Astrocyte (in vitro differentiated cells and primary cell): ENCODE measurements at regions not wholly inside any gene's neighbourhood (a gene's known extent, or its start where the extent isn't known, plus 50 kb on each side); places are given as distances from the start of the nearest gene placed in this dataset.

Experiments used
- DNase-seq: peaks from one replicate; pipeline ENCODE4 v3.0.0-alpha.2; 2010; ENCODE audit warnings: low read depth
- FAIRE-seq: peaks from 2 replicates; lab custom pipeline; 2011; peaks lifted over from hg19 to GRCh38; lab: Jason Lieb, UNC
- H2AFZ ChIP-seq: 2 replicates; pipeline ENCODE4 v1.6.0; 2012; ENCODE audit warnings: low read depth, low read length, inconsistent platforms
- H3K27ac ChIP-seq: 2 replicates; pipeline ENCODE4 v1.5.1; 2011; ENCODE audit warnings: low read depth, low read length, inconsistent platforms
- H3K27me3 ChIP-seq: 2 replicates; pipeline ENCODE4 v1.6.0; 2011; ENCODE audit warnings: low read length, inconsistent platforms; ENCODE audit not compliant: insufficient read depth
- H3K36me3 ChIP-seq: 2 replicates; pipeline ENCODE4 v1.5.1; 2011; ENCODE audit warnings: low read length, inconsistent platforms; ENCODE audit not compliant: insufficient read depth
- H3K4me1 ChIP-seq: 2 replicates; pipeline ENCODE4 v1.5.1; 2011; ENCODE audit warnings: low read length, inconsistent platforms; ENCODE audit not compliant: insufficient read depth
- H3K4me2 ChIP-seq: 2 replicates; pipeline ENCODE4 v1.6.0; 2012; ENCODE audit warnings: low read length, inconsistent platforms
- H3K4me3 ChIP-seq: 2 replicates; pipeline ENCODE4 v1.5.1; 2011; ENCODE audit warnings: low read depth, mild to moderate bottlenecking, low read length, inconsistent platforms; ENCODE audit not compliant: insufficient read depth
- H3K79me2 ChIP-seq: 2 replicates; pipeline ENCODE4 v1.6.0; 2012; ENCODE audit warnings: mild to moderate bottlenecking, low read length, inconsistent platforms; ENCODE audit not compliant: insufficient read depth
- H3K9ac ChIP-seq: 2 replicates; pipeline ENCODE4 v1.6.0; 2012; ENCODE audit warnings: mild to moderate bottlenecking, low read length, inconsistent platforms
- H3K9me3 ChIP-seq: 2 replicates; pipeline ENCODE4 v1.5.1; 2012; ENCODE audit warnings: low read depth, mild to moderate bottlenecking, low read length, inconsistent platforms; ENCODE audit not compliant: insufficient read depth
- H4K20me1 ChIP-seq: 2 replicates; pipeline ENCODE4 v1.6.0; 2012; ENCODE audit warnings: low read length, inconsistent platforms; ENCODE audit not compliant: insufficient read depth
- H3K27ac Mint-ChIP-seq: one replicate; pipeline ENCODE4 v1.8.0; 2021; ENCODE audit warnings: mild to moderate bottlenecking, mixed read lengths; ENCODE audit not compliant: unreplicated experiment
- H3K27me3 Mint-ChIP-seq: one replicate; pipeline ENCODE4 v1.8.0; 2021; ENCODE audit warnings: low read depth, mixed read lengths; ENCODE audit not compliant: unreplicated experiment
- H3K36me3 Mint-ChIP-seq: one replicate; pipeline ENCODE4 v1.8.0; 2021; ENCODE audit warnings: low read depth, mixed read lengths; ENCODE audit not compliant: unreplicated experiment
- H3K4me1 Mint-ChIP-seq: one replicate; pipeline ENCODE4 v1.8.0; 2021; ENCODE audit warnings: low read depth, mixed read lengths; ENCODE audit not compliant: unreplicated experiment
- H3K4me3 Mint-ChIP-seq: one replicate; pipeline ENCODE4 v1.8.0; 2021; ENCODE audit warnings: mild to moderate bottlenecking, moderate library complexity, mixed read lengths; ENCODE audit not compliant: unreplicated experiment
- H3K9me3 Mint-ChIP-seq: one replicate; pipeline ENCODE4 v1.8.0; 2021; ENCODE audit warnings: mild to moderate bottlenecking, mixed read lengths; ENCODE audit not compliant: unreplicated experiment
- CTCF ChIP-seq: IDR thresholded peaks from 2 replicates; pipeline ENCODE4 v1.5.1; 2011; ENCODE audit warnings: low read depth, mild to moderate bottlenecking, inconsistent platforms, low read length, moderate library complexity; ENCODE audit not compliant: insufficient read depth
- EZH2 ChIP-seq: IDR thresholded peaks from 2 replicates; pipeline ENCODE4 v1.6.1; 2012; ENCODE audit warnings: mild to moderate bottlenecking, low read length, inconsistent platforms; ENCODE audit not compliant: insufficient read depth

- H3K79me2 ChIP-seq = no peaks in the 10 kb centered on the region
- TF ChIP-seq CTCF (no peak), EZH2 (no peak)
- no peak overlapping the region for H3K9ac ChIP-seq
- Mint-ChIP-seq H3K27me3 (no peaks in the 10 kb centered on the region), H3K9me3 (peaks cover 4% of the 10 kb centered on the region), H3K27ac (no peak overlapping the region), H3K4me1 (no peaks in the 10 kb centered on the region), H3K36me3 (no peaks in the 10 kb centered on the region), H3K4me3 (no peak overlapping the region)
- no peak overlapping the region for H3K27ac ChIP-seq
- no peak overlapping the region for H3K4me3 ChIP-seq
- FAIRE-seq (no peak), DNase-seq (no peak)
- H3K4me2 ChIP-seq = no peak overlapping the region
- no peak overlapping the region for H2AFZ ChIP-seq
- H3K27me3 ChIP-seq = no peaks in the 10 kb centered on the region
- peaks cover 3% of the 10 kb centered on the region for H3K9me3 ChIP-seq
- H3K36me3 ChIP-seq = no peaks in the 10 kb centered on the region
- no peaks in the 10 kb centered on the region for H3K4me1 ChIP-seq
- no peaks in the 10 kb centered on the region for H4K20me1 ChIP-seq
Measured at GRCh38 chr9:103261951-103262350, 266.8 kb downstream of the CYLC2 start.

- TF ChIP-seq EZH2 (no peak), CTCF (no peak)
- Mint-ChIP-seq H3K27ac (no peak overlapping the region), H3K4me3 (no peak overlapping the region), H3K36me3 (no peaks in the 10 kb centered on the region), H3K27me3 (no peaks in the 10 kb centered on the region), H3K4me1 (no peaks in the 10 kb centered on the region), H3K9me3 (peaks cover 2% of the 10 kb centered on the region)
- no peaks in the 10 kb centered on the region for H4K20me1 ChIP-seq
- H3K4me3 ChIP-seq = no peak overlapping the region
- H3K27me3 ChIP-seq = no peaks in the 10 kb centered on the region
- H3K36me3 ChIP-seq = no peaks in the 10 kb centered on the region
- FAIRE-seq (no peak), DNase-seq (no peak)
- no peak overlapping the region for H3K27ac ChIP-seq
- H3K9ac ChIP-seq = no peak overlapping the region
- no peaks in the 10 kb centered on the region for H3K79me2 ChIP-seq
- H3K4me1 ChIP-seq = no peaks in the 10 kb centered on the region
- no peak overlapping the region for H2AFZ ChIP-seq
- H3K9me3 ChIP-seq = peaks cover 3% of the 10 kb centered on the region
- H3K4me2 ChIP-seq = no peak overlapping the region
Measured at GRCh38 chr9:103266064-103266463, 270.9 kb downstream of the CYLC2 start.

GRCh38 chr9:103277240-103277639 is 282.1 kb downstream of the CYLC2 start:
- Histone ChIP-seq H3K9me3 (no peaks in the 10 kb centered on the region), H3K36me3 (no peaks in the 10 kb centered on the region), H4K20me1 (no peaks in the 10 kb centered on the region), H3K4me2 (no peak overlapping the region), H3K27me3 (no peaks in the 10 kb centered on the region), H3K79me2 (no peaks in the 10 kb centered on the region), H3K4me1 (no peaks in the 10 kb centered on the region), H3K27ac (no peak overlapping the region), H2AFZ (no peak overlapping the region), H3K4me3 (no peak overlapping the region), H3K9ac (no peak overlapping the region)
- no peak overlapping the region for H3K27ac Mint-ChIP-seq
- no peak for TF ChIP-seq CTCF
- TF ChIP-seq EZH2 = no peak
- FAIRE-seq (no peak), DNase-seq (no peak)
- no peaks in the 10 kb centered on the region for H3K36me3 Mint-ChIP-seq
- H3K9me3 Mint-ChIP-seq = peaks cover 2% of the 10 kb centered on the region
- H3K27me3 Mint-ChIP-seq = no peaks in the 10 kb centered on the region
- H3K4me3 Mint-ChIP-seq = no peak overlapping the region
- no peaks in the 10 kb centered on the region for H3K4me1 Mint-ChIP-seq
